Left hindlimb (tissue), 1 donor: ENCODE measurements at regions not wholly inside any gene's neighbourhood (a gene's known extent, or its start where the extent isn't known, plus 50 kb on each side); places are given as distances from the start of the nearest gene placed in this dataset.

Experiments
- DNase-seq: peaks from one replicate; pipeline ENCODE4 v3.0.0-alpha.2; 2018

- no peak for DNase-seq
Observed at GRCh38 chr2:151071906-151072305, 189.8 kb downstream of the RBM43 start.

DNA sequence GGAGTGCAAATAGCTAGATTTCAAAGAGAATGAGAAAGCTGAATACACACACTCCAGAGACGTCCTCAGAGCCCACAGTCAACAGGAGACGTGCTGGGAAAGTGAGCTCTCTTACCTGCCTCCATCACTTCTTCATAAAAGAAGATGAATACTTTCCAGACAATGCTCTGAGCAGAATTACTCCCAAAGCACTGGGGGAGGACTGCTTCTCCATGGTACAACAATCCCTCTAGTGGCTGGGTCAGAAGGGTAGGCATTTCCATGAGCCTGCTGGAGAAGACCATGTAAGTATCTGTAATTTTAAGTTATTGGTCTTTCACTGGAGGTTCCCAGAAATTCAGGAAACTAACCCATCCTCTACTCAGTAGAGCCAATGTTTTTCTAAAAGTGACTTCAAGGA is 190.3 kb downstream of the RBM43 start:
- DNase-seq: no peak

DNA sequence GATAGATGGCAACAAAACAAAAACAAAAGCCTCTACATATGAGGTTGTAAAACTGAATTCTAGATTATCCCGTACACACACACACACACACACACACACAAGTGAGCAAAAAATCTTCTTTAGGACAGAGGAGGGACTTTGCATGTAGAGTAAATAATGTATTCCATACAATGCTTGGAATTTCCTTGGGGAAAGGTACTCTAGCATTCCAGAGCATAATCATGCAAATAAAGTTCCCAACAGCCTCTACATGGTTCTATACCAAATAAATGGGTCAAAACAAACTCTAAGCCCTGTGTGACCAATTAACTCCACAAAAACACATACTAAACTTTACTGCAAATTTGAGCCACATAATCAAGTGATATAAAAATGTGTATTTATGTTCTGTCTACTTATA is 191.4 kb downstream of the RBM43 start:
- DNase-seq: no peak

- DNase-seq: no peak
Observed at GRCh38 chr2:151067658-151068369, 193.8 kb downstream of the RBM43 start.

DNA sequence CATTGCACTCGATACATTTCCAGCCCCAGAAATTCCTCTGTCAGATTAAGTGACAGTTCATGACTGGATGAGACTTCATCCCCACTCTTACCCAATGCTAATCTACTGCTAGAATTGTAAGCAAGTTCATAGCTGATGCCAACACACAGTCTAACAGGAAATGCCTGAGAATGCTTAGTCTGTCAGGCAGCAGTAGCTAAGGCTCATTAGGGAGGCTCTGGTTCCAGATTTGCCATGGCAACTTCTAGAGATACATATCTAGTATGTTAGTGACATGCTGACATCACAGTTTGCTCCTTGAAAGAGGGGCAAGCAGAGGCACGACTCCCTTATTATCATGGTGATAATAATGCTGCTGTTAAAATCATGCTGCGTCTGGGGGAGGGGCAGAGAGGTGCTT is 198.4 kb downstream of the RBM43 start:
- DNase-seq: no peak

DNA sequence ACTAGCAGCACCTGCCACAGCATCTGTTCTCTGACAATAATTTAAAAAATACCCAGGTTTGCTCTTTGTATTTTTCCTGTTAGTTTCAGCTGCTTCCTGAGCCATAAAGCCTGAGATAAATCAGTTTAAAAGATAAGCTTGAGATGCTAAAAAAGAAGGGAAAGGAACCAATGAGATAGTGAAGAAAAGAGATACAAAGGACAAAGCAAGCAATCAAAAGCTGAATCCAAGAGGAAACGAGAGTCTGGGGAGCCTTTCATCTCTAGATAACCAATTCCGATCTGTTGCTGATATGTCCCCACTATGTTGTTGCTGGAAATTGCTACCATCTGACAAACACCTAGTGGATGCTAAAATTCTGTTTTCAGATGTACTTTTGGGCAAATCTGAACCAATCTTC is 201.4 kb downstream of the RBM43 start:
- no peak for DNase-seq

DNA sequence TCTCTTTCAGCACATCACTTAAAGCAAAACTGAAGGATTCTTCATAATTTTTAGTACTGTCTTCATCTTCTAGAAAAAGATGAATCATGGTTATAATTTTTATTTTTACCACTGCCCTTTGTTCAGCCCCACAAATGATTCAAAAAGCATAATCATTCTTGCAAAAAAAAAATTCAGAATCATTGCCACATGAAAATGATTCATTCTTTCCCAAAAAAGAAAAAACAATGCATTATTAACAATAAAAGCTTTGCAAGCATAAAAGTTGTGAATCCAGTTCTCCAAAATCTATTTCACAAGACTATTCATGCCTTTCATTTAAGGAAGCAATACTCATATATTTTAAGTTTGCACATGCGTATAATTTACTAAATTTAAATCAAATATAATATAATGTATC is 204.8 kb downstream of the RBM43 start:
- DNase-seq: no peak

DNA sequence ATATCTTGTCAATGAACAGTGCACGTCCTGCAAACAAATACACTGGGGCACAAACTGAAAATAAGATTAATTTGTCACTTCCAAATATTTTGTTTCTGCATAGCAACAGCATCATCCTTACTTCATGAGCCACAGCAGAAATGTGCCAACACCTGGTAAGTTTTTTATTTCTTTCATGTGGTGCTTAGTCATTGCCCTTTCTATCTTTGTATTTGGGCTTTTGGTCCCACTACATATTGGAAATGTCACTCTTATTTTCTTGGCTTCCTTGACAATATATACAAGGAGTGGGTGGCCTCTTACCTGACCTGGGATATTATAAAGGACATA is 208.0 kb downstream of the RBM43 start:
- DNase-seq: no peak

- no peak for DNase-seq
Observed at GRCh38 chr2:151052850-151053660, 208.6 kb downstream of the RBM43 start.

DNA sequence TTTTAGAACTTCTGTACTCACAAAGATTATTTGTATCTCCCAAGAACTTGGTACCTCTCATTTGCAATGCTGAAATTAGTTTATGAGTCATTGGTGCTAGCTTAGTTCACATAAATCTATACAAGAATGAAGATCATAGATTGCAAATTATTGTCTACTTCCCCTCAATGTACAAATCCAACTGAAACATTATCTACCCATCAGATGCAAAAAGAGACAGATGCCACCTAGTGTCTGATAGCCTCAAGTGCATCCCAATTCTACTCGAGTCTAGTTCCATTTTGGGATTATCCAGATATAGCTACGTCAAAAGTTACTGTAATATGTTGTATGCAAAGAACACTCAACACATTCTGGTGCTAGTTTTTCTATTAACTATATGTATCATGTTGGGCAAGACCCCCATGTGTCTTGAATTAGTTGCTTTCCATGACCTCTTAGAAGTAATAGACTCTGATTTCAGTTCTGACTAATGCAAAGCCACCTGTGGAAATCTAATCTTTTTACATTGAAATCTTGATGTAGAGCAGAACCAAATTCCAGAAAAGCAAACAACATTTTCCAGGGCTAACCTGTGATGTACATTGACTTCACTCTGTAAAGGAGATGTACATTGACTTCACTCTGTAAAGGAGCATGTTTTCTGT is 210.0 kb downstream of the RBM43 start:
- no peak for DNase-seq

- no peak for DNase-seq
Observed at GRCh38 chr2:151049746-151050145, 211.9 kb downstream of the RBM43 start.

DNA sequence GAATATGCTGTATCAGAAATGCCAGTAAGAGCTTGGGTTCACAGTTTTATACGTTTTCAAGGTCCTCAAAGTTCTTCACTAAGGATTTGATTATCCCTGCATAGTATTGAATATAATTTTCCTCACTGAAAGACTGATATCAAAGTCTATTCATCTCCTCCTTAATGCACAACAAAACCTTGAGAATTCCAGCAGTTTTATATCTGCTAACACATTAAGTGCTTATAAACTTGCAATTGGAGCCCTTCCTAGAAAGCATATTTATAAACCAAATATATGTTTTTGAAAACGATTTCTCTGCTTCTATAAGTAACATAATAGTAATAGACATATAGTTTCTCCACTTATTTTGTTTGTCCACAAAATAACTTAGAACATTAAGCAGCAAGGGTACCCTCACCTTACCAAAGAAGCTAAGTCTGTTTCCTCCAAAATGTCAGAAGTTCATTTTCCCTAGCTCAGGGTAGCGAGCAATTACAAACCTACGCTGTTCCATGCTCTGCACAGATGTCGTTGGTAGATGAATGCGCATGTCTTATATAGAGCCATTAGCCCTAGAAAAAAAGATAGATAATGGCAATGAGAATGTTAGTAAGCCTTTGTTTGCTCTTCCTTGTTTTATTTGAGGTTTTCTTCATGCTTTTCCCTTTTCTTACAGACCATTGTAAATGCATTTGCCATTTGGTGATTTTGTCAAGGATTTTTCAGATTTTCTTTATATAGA is 213.2 kb downstream of the RBM43 start:
- no peak for DNase-seq

- no peak for DNase-seq
Observed at GRCh38 chr2:151043484-151043883, 218.2 kb downstream of the RBM43 start.

DNA sequence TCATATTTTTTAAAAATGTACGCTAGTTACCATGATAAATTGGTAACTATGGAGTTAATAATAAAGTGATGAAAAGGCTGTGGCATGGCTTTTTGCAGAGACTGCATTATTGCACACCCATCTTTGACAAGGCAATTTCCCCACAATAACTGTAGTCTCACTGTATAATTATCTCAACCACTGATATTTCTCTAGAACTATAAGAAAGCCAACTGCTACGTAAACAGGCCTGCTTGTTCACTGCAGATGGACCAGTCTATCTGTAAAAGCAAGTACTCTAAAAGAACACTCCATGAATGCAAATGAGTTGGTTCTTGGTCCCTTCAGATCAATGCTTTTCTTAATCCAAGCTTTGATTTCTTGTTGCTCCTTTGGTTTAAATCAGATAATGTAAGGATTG is 218.7 kb downstream of the RBM43 start:
- DNase-seq: no peak

DNA sequence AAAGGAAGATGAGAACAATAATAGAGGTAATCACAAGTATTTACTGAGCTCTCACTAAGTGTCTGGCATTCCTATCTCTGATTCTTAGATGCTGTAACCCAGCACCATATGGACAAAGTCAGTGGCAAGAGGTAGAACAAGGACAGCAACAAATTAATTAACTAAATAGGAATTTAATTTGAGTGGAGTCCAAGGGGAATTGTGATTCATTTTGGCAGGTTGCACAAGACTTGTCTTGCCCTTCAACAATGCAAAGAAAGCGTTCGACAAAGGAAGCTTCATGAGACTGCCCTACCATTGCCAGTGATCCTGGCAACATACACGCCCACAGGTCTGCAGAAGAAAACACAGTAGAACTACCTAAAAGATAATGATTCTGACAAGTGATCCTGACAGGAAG is 221.6 kb downstream of the RBM43 start:
- no peak for DNase-seq

DNA sequence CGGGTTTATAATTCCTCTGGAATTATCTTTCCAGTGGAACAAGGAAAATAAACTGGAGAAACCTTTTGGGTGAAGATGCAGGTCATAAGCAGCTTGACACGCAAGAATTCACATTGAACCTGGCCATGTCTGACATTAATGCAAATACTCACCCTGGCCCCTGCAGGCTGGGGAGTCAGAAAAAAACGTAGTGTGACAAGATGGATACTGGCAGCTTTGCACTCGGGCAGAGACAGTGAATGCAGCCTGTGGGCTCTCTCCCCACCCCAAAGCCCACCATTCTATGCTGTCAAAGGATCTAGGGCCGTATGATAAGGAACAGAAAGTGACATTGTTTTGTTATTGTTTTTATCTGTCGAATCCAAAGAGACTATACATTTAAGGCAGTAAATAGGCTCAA is 223.1 kb downstream of the RBM43 start:
- no peak for DNase-seq

DNA sequence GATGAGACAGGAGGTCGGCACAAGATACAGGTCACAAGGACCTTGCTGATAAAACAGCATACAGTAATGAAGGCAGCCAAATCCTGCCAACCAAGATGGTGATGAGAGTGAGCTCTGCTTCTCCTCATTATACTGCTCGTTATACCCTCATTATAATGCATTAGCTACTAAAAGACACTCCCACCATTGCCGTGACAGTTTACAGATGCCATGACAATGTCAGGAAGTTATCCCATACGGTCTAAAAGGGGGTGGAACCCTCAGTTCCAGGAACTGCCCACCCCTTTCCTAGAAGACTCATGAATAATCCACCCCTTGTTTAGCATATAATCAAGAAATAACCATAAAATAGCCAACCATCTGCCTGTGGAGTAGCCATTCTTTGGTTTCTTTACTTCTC is 224.2 kb downstream of the RBM43 start:
- no peak for DNase-seq

DNA sequence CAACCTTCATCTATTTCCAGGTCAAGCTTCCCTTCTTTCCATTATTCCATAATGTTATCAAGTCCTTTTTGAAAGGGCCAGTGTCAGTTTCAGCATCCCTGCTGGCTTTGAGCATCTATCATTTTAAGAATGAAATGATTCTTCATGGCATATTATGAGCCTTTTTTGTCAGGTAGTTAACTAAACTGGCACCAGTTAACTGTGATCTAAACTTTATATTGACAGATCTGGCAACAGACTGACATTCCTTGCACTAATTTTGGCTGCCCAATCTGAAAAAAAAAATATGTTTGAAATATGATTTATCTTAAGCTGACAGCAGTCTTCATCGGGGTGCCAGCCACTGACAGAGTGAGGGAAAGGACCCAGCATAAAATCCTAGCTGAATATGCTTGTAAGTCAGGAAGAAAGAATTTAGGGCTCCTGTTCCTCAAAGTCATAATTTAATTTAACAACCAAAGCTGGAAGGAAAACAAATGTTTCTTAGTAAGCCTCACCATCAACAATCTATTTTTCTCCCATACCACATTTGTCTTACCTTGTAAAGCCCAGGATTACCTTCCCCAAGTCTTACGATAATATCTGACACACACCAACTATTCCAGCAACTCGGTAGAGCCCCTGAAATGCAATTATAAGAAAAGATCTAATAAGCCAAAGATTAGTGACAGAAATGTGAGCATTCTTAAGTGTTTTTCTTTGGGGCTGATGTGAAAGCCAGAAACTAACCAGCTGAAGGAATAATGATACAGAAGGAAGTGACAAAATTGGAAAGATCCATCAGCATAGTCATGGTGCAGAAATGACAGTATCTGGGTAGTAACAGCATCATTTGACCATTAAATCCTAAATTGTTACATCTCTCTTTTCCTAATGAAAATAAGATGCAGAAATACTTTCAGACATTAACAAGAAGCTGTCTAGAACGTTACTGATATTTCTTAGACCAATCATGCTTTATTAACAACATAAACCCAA is 228.1 kb downstream of the RBM43 start:
- DNase-seq: no peak

DNA sequence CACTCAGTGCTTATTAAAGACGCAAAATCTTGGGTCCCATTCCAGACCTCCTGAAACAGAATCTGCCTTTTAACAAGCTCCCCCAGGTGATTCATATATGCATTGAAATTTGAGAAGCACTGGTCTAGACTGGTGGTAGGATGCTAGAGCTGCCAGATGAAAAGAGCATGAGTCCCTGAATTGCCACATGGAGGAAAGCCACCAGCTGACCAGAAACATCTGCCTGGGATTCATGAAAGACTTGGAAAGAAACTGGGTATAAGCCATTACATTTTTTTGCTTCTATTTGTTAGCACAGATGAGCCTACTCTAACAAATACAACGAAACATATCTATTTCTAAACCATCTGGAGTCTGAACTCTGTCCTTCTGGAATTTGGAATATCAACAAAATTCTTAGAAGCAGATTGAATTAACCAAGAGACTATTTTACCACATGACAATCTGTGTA is 228.9 kb downstream of the RBM43 start:
- peak; percentile 56 for DNase-seq

- no peak for DNase-seq
Observed at GRCh38 chr2:151030663-151031230, 230.9 kb downstream of the RBM43 start.

DNA sequence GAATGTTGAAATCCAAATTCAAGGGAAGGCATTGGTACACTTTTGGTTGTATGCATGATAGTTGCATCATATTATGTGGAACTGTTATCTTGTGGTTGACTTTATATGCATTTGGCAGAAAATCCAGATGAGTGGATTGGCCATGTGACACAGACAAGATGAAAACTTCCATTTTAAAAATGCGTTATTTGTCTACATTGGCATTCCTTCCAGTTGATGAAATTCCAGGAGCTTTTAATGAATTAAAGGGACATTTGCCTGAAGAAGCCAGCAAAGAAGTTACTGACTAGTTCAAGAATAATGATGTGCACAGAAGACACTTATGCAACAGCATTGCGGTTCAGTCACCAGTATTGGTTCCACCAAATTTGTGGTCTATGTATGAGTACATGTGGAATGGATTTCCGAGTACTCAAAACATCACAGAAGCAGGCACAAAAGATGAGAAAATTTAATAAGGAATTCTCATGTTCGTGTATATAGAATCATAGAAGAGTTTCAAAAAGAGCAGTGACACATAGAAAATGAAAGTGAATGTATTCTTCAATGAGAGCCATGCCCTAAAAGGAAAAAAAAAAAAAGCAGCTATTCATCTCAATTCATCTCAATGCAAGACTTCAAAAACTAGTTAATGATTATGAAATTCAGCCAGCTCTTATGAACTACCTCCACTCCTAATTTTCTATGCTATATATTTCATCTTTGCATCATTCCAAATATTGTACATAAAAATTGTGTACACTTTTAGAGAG is 232.1 kb downstream of the RBM43 start:
- DNase-seq: no peak
